ENCODE measurements at regions not wholly inside any gene's neighbourhood (a gene's known extent, or its start where the extent isn't known, plus 50 kb on each side); places are given as distances from the start of the nearest gene placed in this dataset.

DNA sequence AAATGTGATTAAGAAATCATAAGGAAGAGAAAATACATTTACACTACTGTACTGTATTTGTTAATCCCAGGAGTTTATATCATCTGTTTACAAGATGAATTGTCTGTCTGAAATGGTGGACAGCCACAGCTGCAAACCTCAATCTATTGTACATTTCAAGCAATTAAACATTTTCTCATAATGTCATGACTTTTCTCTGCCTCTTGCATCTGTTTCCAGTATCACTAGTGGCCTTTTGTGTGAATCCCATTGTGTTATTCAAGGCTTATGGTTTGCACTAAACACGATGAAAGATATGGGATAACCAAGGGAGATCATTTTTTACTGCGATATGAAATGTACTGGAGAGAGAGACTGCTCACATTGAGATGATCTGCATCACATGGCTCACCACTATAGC, 200.2 kb upstream of the LRRN1 start:
- Histone ChIP-seq H3K79me2 (ENCODE audit: control insufficient read depth, insufficient read depth, low read length) (no peaks in the 10 kb centered on the region), H3K36me3 (replicated peaks in 1 of 2; ENCODE audit: control extremely low read depth in 1 of 2, control insufficient read depth in 1 of 2, extremely low read depth in 1 of 2, insufficient read depth in 2 of 2, low read length in 1 of 2) (no peaks in the 10 kb centered on the region), H2AFZ (ENCODE audit: insufficient read depth, low read depth, low read length, poor library complexity, severe bottlenecking) (no peak overlapping the region), H3K4me1 (ENCODE audit: control insufficient read depth in 2 of 2, insufficient read depth in 2 of 2, low read length in 2 of 2) (no peaks in the 10 kb centered on the region), H3K9ac (ENCODE audit: low read length) (no peak overlapping the region), H3K4me2 (replicated peaks; ENCODE audit: low read depth, low read length, poor library complexity, severe bottlenecking) (no peak overlapping the region), H3K9me3 (ENCODE audit: control extremely low read depth in 1 of 3, control insufficient read depth in 2 of 3, insufficient read depth in 1 of 3, low read length in 2 of 3) (no peaks in the 10 kb centered on the region), H3K27ac (ENCODE audit: low read length in 2 of 2) (no peak overlapping the region), H4K20me1 (ENCODE audit: control insufficient read depth, insufficient read depth, low read length, poor library complexity, severe bottlenecking) (no peaks in the 10 kb centered on the region), H3K4me3 (ENCODE audit: control extremely low read depth in 1 of 5, extremely low read depth in 1 of 5, insufficient read depth in 1 of 5, low read depth in 2 of 5, low read length in 4 of 5) (no peak overlapping the region), H3K27me3 (replicated peaks in 1 of 4; ENCODE audit: control extremely low read depth in 1 of 4, control insufficient read depth in 3 of 4, insufficient read depth in 4 of 4, low read length in 3 of 4) (no peaks in the 10 kb centered on the region)
- Mint-ChIP-seq H3K27me3 (peaks cover 7% of the 10 kb centered on the region), H3K4me1 (no peaks in the 10 kb centered on the region), H3K9me3 (ENCODE audit: insufficient read depth) (no peaks in the 10 kb centered on the region), H3K4me3 (no peak overlapping the region), H3K27ac (no peak overlapping the region)
- TF ChIP-seq EZH2 (IDR thresholded peaks at IDR 0.05; ENCODE audit: borderline replicate concordance, insufficient read depth, low read depth, low read length, poor library complexity, severe bottlenecking): no peak
- TF ChIP-seq, protein P1, sequence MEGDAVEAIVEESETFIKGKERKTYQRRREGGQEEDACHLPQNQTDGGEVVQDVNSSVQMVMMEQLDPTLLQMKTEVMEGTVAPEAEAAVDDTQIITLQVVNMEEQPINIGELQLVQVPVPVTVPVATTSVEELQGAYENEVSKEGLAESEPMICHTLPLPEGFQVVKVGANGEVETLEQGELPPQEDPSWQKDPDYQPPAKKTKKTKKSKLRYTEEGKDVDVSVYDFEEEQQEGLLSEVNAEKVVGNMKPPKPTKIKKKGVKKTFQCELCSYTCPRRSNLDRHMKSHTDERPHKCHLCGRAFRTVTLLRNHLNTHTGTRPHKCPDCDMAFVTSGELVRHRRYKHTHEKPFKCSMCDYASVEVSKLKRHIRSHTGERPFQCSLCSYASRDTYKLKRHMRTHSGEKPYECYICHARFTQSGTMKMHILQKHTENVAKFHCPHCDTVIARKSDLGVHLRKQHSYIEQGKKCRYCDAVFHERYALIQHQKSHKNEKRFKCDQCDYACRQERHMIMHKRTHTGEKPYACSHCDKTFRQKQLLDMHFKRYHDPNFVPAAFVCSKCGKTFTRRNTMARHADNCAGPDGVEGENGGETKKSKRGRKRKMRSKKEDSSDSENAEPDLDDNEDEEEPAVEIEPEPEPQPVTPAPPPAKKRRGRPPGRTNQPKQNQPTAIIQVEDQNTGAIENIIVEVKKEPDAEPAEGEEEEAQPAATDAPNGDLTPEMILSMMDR (IDR thresholded peaks at IDR 0.05): no peak
- ChIA-PET POLR2A (no interaction called here), CTCF (no interaction called here)
- WGBS (ENCODE audit: insufficient coverage): 94% methylated on average over 2 of the region's 2 CpGs
- intact Hi-C loops (cut with micrococcal nuclease): no loop called here
- no peak for ATAC-seq (ENCODE audit: low read depth)
- DNase-seq: no peak

DNA sequence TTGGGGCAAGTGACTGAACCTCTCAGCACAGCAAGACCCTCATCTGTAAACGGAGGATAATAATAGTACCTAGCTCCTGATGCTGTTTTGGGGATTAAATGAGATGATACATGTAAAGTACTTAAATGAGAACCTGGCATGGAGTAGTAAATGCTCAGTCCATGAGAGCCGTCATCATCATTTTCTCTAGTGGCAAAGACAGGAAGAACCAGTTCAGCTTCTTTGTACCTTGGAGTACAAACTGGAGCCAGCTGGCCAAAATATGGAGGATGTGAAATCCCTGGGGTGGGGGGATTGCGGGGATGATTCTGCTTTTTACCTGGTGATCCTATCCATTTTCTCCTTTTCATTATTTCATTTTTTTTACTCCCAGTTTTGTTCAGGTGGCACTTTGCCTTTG, 204.2 kb upstream of the LRRN1 start:
- H3K4me2 ChIP-seq (replicated peaks; ENCODE audit: low read depth, low read length, poor library complexity, severe bottlenecking): no peak overlapping the region
- no peaks in the 10 kb centered on the region for H3K79me2 ChIP-seq (ENCODE audit: control insufficient read depth, insufficient read depth, low read length)
- H3K9me3 ChIP-seq (ENCODE audit: control extremely low read depth in 1 of 3, control insufficient read depth in 2 of 3, insufficient read depth in 1 of 3, low read length in 2 of 3): no peaks in the 10 kb centered on the region
- intact Hi-C loops (cut with micrococcal nuclease): no loop called here
- POLR2A ChIA-PET: no interaction called here
- H3K4me3 Mint-ChIP-seq: no peak overlapping the region
- peaks cover 3% of the 10 kb centered on the region for H3K9me3 Mint-ChIP-seq (ENCODE audit: insufficient read depth)
- H3K27ac Mint-ChIP-seq: no peak overlapping the region
- no peaks in the 10 kb centered on the region for H3K36me3 ChIP-seq (replicated peaks in 1 of 2; ENCODE audit: control extremely low read depth in 1 of 2, control insufficient read depth in 1 of 2, extremely low read depth in 1 of 2, insufficient read depth in 2 of 2, low read length in 1 of 2)
- H3K27me3 ChIP-seq (replicated peaks in 1 of 4; ENCODE audit: control extremely low read depth in 1 of 4, control insufficient read depth in 3 of 4, insufficient read depth in 4 of 4, low read length in 3 of 4): no peaks in the 10 kb centered on the region
- H3K4me3 ChIP-seq (ENCODE audit: control extremely low read depth in 1 of 5, extremely low read depth in 1 of 5, insufficient read depth in 1 of 5, low read depth in 2 of 5, low read length in 4 of 5): no peak overlapping the region
- H3K4me1 Mint-ChIP-seq: no peaks in the 10 kb centered on the region
- no peaks in the 10 kb centered on the region for H4K20me1 ChIP-seq (ENCODE audit: control insufficient read depth, insufficient read depth, low read length, poor library complexity, severe bottlenecking)
- no peak overlapping the region for H3K27ac ChIP-seq (ENCODE audit: low read length in 2 of 2)
- no peaks in the 10 kb centered on the region for H3K4me1 ChIP-seq (ENCODE audit: control insufficient read depth in 2 of 2, insufficient read depth in 2 of 2, low read length in 2 of 2)
- WGBS (ENCODE audit: insufficient coverage): 95% methylated on average over 2 of the region's 3 CpGs
- TF ChIP-seq EZH2 (IDR thresholded peaks at IDR 0.05; ENCODE audit: borderline replicate concordance, insufficient read depth, low read depth, low read length, poor library complexity, severe bottlenecking): no peak
- TF ChIP-seq, protein P1 (IDR thresholded peaks at IDR 0.05): no peak
- no peaks in the 10 kb centered on the region for H3K27me3 Mint-ChIP-seq
- no peak for ATAC-seq (ENCODE audit: low read depth)
- H2AFZ ChIP-seq (ENCODE audit: insufficient read depth, low read depth, low read length, poor library complexity, severe bottlenecking): no peak overlapping the region
- CTCF ChIA-PET: interaction anchor here (0.6 kb wide), 1 partner anchor 15 kb away, joined by 3 read pairs; no protein-coding TSS in a partner anchor
- H3K9ac ChIP-seq (ENCODE audit: low read length): no peak overlapping the region
- no peak for DNase-seq

Measured in B cell (primary cell).